ENCODE measurements at regions not wholly inside any gene's neighbourhood (a gene's known extent, or its start where the extent isn't known, plus 50 kb on each side); places are given as distances from the start of the nearest gene placed in this dataset.

DNA sequence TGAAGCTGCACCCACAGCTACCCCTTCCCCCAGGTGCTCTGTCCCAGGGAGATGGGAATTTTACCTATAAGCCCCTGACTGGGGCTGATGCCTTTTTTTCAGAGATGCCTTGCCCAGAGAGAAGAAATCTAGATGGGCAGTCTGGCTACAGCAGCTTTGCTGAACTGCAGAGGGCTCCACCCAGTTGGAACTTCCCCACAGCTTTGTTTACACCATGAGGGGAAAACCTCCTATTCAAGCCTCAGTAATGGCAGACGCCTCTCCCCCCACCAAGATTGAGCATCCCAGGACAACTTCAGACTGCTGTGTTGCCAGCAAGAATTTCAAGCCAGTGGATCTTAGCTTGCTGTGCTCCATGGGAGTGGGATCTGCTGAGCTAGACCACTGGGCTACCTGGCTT is 122.6 kb upstream of the MOCS1 start:
- H4K20me1 ChIP-seq (ENCODE audit: insufficient read depth, low read length): no peaks in the 10 kb centered on the region
- H3K79me2 ChIP-seq (ENCODE audit: insufficient read depth, low read length): no peaks in the 10 kb centered on the region
- H3K36me3 ChIP-seq (ENCODE audit: insufficient read depth, low read length): no peaks in the 10 kb centered on the region
- peaks cover 2% of the 10 kb centered on the region for H3K9me3 ChIP-seq (ENCODE audit: insufficient read depth, low read depth, low read length)
- Mint-ChIP-seq H3K36me3 (ENCODE audit: low read depth, unreplicated experiment) (no peaks in the 10 kb centered on the region), H3K4me3 (ENCODE audit: unreplicated experiment) (no peak overlapping the region), H3K27ac (ENCODE audit: unreplicated experiment) (no peak overlapping the region), H3K27me3 (ENCODE audit: low read depth, unreplicated experiment) (peaks cover 18% of the 10 kb centered on the region), H3K4me1 (ENCODE audit: low read depth, unreplicated experiment) (peaks cover 4% of the 10 kb centered on the region), H3K9me3 (ENCODE audit: unreplicated experiment) (peaks cover 3% of the 10 kb centered on the region)
- no peak overlapping the region for H3K4me2 ChIP-seq (ENCODE audit: low read length)
- H3K27ac ChIP-seq (ENCODE audit: low read depth, low read length): no peak overlapping the region
- TF ChIP-seq EZH2 (IDR thresholded peaks at IDR 0.05; ENCODE audit: insufficient read depth, low read length): no peak
- TF ChIP-seq, protein P1, sequence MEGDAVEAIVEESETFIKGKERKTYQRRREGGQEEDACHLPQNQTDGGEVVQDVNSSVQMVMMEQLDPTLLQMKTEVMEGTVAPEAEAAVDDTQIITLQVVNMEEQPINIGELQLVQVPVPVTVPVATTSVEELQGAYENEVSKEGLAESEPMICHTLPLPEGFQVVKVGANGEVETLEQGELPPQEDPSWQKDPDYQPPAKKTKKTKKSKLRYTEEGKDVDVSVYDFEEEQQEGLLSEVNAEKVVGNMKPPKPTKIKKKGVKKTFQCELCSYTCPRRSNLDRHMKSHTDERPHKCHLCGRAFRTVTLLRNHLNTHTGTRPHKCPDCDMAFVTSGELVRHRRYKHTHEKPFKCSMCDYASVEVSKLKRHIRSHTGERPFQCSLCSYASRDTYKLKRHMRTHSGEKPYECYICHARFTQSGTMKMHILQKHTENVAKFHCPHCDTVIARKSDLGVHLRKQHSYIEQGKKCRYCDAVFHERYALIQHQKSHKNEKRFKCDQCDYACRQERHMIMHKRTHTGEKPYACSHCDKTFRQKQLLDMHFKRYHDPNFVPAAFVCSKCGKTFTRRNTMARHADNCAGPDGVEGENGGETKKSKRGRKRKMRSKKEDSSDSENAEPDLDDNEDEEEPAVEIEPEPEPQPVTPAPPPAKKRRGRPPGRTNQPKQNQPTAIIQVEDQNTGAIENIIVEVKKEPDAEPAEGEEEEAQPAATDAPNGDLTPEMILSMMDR (IDR thresholded peaks at IDR 0.05; ENCODE audit: insufficient read depth, low read depth, low read length): no peak
- H3K27me3 ChIP-seq (ENCODE audit: insufficient read depth, low read length): no peaks in the 10 kb centered on the region
- no peak overlapping the region for H2AFZ ChIP-seq (ENCODE audit: low read depth, low read length)
- no peak overlapping the region for H3K4me3 ChIP-seq (ENCODE audit: insufficient read depth, low read depth, low read length)
- FAIRE-seq (no peak), DNase-seq (ENCODE audit: low read depth) (no peak)
- H3K4me1 ChIP-seq (ENCODE audit: insufficient read depth, low read length): no peaks in the 10 kb centered on the region
- no peak overlapping the region for H3K9ac ChIP-seq (ENCODE audit: low read length)

DNA sequence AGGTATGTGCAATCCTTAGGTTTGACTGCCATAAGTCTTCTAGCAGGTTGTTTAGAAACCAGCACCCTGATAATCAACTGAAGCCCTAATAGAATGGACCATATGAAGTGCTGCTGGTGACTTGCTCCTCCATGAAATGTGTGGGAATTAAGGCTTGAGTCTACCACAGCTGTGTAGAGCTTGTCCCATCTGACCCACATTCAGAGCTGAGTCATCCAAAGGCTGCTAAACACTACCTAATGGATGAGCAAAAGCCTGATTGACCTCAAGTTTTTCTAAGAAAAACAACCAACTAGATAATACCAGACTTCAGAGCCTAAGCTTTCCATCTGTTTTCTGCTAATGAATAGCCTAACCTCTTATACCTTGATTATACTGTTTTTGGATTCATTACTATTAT is 120.3 kb upstream of the MOCS1 start:
- Mint-ChIP-seq H3K9me3 (ENCODE audit: unreplicated experiment) (peaks cover 3% of the 10 kb centered on the region), H3K4me1 (ENCODE audit: low read depth, unreplicated experiment) (peaks cover 4% of the 10 kb centered on the region), H3K4me3 (ENCODE audit: unreplicated experiment) (no peak overlapping the region), H3K27me3 (ENCODE audit: low read depth, unreplicated experiment) (peaks cover 21% of the 10 kb centered on the region), H3K27ac (ENCODE audit: unreplicated experiment) (no peak overlapping the region), H3K36me3 (ENCODE audit: low read depth, unreplicated experiment) (no peaks in the 10 kb centered on the region)
- peaks cover 2% of the 10 kb centered on the region for H3K9me3 ChIP-seq (ENCODE audit: insufficient read depth, low read depth, low read length)
- H4K20me1 ChIP-seq (ENCODE audit: insufficient read depth, low read length): no peaks in the 10 kb centered on the region
- no peaks in the 10 kb centered on the region for H3K36me3 ChIP-seq (ENCODE audit: insufficient read depth, low read length)
- no peaks in the 10 kb centered on the region for H3K79me2 ChIP-seq (ENCODE audit: insufficient read depth, low read length)
- H3K27me3 ChIP-seq (ENCODE audit: insufficient read depth, low read length): no peaks in the 10 kb centered on the region
- H3K4me2 ChIP-seq (ENCODE audit: low read length): no peak overlapping the region
- no peak for FAIRE-seq
- no peaks in the 10 kb centered on the region for H3K4me1 ChIP-seq (ENCODE audit: insufficient read depth, low read length)
- H2AFZ ChIP-seq (ENCODE audit: low read depth, low read length): no peak overlapping the region
- TF ChIP-seq, protein P1 (IDR thresholded peaks at IDR 0.05; ENCODE audit: insufficient read depth, low read depth, low read length): no peak
- TF ChIP-seq EZH2 (IDR thresholded peaks at IDR 0.05; ENCODE audit: insufficient read depth, low read length): no peak
- no peak overlapping the region for H3K9ac ChIP-seq (ENCODE audit: low read length)
- no peak overlapping the region for H3K27ac ChIP-seq (ENCODE audit: low read depth, low read length)
- no peak for DNase-seq (ENCODE audit: low read depth)
- H3K4me3 ChIP-seq (ENCODE audit: insufficient read depth, low read depth, low read length): no peak overlapping the region

DNA sequence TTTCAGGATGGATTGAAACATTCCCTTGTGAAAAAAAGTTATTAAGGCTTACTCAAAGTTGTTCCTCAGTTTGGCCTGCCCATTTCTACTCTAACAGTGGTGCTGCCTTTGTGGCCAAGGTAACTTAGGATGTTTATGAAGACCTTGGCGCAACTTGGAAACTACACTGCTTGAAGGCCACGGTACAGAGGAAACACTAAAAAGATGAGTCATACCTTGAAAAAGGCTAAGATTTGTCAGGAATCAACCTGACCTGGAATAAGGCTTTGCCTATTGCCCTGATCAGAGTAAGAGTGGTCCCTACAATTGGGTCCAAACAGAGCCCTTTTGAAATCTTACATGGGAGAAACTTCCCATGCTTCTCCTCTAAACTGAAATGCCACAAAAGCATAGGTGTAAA is 119.9 kb upstream of the MOCS1 start:
- FAIRE-seq: no peak

More for the DNA sequence above, 119.9 kb upstream of the MOCS1 start:
- H3K4me3 Mint-ChIP-seq (ENCODE audit: unreplicated experiment): no peak overlapping the region
- Histone ChIP-seq H3K27me3 (ENCODE audit: insufficient read depth, low read length) (no peaks in the 10 kb centered on the region), H2AFZ (ENCODE audit: low read depth, low read length) (no peak overlapping the region), H3K4me3 (ENCODE audit: insufficient read depth, low read depth, low read length) (no peak overlapping the region), H3K9me3 (ENCODE audit: insufficient read depth, low read depth, low read length) (peaks cover 2% of the 10 kb centered on the region), H3K4me1 (ENCODE audit: insufficient read depth, low read length) (no peaks in the 10 kb centered on the region), H4K20me1 (ENCODE audit: insufficient read depth, low read length) (no peaks in the 10 kb centered on the region), H3K36me3 (ENCODE audit: insufficient read depth, low read length) (no peaks in the 10 kb centered on the region), H3K27ac (ENCODE audit: low read depth, low read length) (no peak overlapping the region), H3K4me2 (ENCODE audit: low read length) (no peak overlapping the region), H3K9ac (ENCODE audit: low read length) (no peak overlapping the region), H3K79me2 (ENCODE audit: insufficient read depth, low read length) (no peaks in the 10 kb centered on the region)
- H3K36me3 Mint-ChIP-seq (ENCODE audit: low read depth, unreplicated experiment): no peaks in the 10 kb centered on the region
- peaks cover 21% of the 10 kb centered on the region for H3K27me3 Mint-ChIP-seq (ENCODE audit: low read depth, unreplicated experiment)
- H3K4me1 Mint-ChIP-seq (ENCODE audit: low read depth, unreplicated experiment): peaks cover 4% of the 10 kb centered on the region
- H3K27ac Mint-ChIP-seq (ENCODE audit: unreplicated experiment): no peak overlapping the region
- peaks cover 3% of the 10 kb centered on the region for H3K9me3 Mint-ChIP-seq (ENCODE audit: unreplicated experiment)
- DNase-seq (ENCODE audit: low read depth): no peak
- no peak for TF ChIP-seq EZH2 (IDR thresholded peaks at IDR 0.05; ENCODE audit: insufficient read depth, low read length)
- TF ChIP-seq, protein P1 (IDR thresholded peaks at IDR 0.05; ENCODE audit: insufficient read depth, low read depth, low read length): no peak

Data from astrocyte (in vitro differentiated cells and primary cell).